Gastroesophageal sphincter (tissue), 4 donors: ENCODE measurements at regions not wholly inside any gene's neighbourhood (a gene's known extent, or its start where the extent isn't known, plus 50 kb on each side); places are given as distances from the start of the nearest gene placed in this dataset.

Experiments used
- ATAC-seq: fragments of 150-250 bp; one replicate; pipeline ENCODE4 v1.9.1; 2016; ENCODE audit warnings: mild to moderate bottlenecking, moderate library complexity
- H3K27ac ChIP-seq, 4 donors: fragments of 200-600 bp; sonication (generic) in 3 of 4; 1 replicate in 3 of 4; 2 replicates in 1 of 4; pipeline ENCODE4 v1.5.1; 2016 to 2019
- H3K27me3 ChIP-seq: fragments of 200-600 bp; sonication (generic); one replicate; pipeline ENCODE4 v1.5.1; 2019
- H3K36me3 ChIP-seq, 2 donors: fragments of 200-600 bp; sonication (generic); one replicate each; pipeline ENCODE4 v1.5.1; 2019; ENCODE audit warnings: control low read depth in 1 of 2
- H3K4me1 ChIP-seq, 3 donors: fragments of 200-600 bp; sonication (generic); 1 replicate in 2 of 3; 2 replicates in 1 of 3; pipeline ENCODE4 v1.5.1; 2016 to 2019; ENCODE audit warnings: control low read depth in 2 of 3
- H3K4me3 ChIP-seq, 2 donors: fragments of 200-600 bp; sonication (generic); one replicate each; pipeline ENCODE4 v1.5.1; 2019; ENCODE audit warnings: mild to moderate bottlenecking in 1 of 2, moderate library complexity in 1 of 2
- H3K9me3 ChIP-seq, 3 donors: fragments of 200-600 bp; sonication (generic); one replicate each; pipeline ENCODE4 v1.5.1; 2017 to 2019; ENCODE audit warnings: control low read depth in 2 of 3
- EP300 ChIP-seq: sonication (generic); formaldehyde crosslinking; IDR thresholded peaks from one replicate; pipeline ENCODE4 v1.6.1; 2017; ENCODE audit warnings: antibody characterized with exemption, mild to moderate bottlenecking
- POLR2A ChIP-seq, 2 donors: fragments of 450-650 bp; IDR thresholded peaks; one replicate each; pipeline ENCODE4 v1.6.1; 2017; ENCODE audit warnings: antibody characterized with exemption in 2 of 2, mild to moderate bottlenecking in 2 of 2, moderate library complexity in 1 of 2
- POLR2AphosphoS5 ChIP-seq: sonication (generic); formaldehyde crosslinking; IDR thresholded peaks from one replicate; pipeline ENCODE4 v1.6.1; 2017; ENCODE audit warnings: antibody characterized with exemption
- WGBS, 2 donors: methylation state at CpG; one replicate each; pipeline ENCODE4 v1.1.5; 2018; ENCODE audit warnings: low coverage in 1 of 2; 5-methylcytosine and 5-hydroxymethylcytosine counted together
- TF ChIP-seq, protein P1 (sequence below), 4 experiments: fragments of 200-600 bp in 2 of 4; fragments of 450-650 bp in 2 of 4; sonication (generic) in 1 of 4; IDR thresholded peaks; one replicate each; pipeline ENCODE4 v1.5.1; 2017 to 2019; ENCODE audit warnings: antibody characterized with exemption in 4 of 4, mild to moderate bottlenecking in 2 of 4, moderate library complexity in 2 of 4

DNA sequence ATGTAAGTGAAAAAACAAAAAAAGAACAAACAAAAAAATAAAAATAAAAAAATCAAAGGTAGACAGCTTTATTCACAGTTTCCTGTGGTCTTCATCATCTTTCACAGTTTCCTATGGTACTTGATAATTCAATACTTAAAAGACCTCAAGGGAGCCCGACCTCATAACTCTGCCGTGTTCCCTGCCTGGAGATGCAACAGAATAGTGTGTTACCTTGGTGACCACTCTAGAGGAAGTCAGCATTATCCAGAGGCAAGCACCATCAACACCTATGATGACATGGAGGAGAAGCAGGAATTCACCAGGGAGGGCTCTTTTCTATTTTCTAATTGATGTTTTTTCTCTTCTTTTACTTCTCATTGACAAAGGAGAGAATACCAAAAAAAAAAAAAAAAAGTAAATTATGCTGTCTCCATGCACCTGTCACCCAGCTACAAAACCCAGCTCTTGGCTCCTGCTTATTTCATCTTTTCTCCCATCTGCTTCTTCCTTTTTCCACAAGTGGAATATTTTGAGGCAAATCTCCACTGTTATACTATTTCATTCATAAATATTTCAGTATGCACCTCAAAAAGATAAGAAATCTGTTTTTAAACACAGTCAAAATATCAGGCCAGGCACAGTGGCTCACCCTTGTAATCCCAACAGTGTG, 95.8 kb upstream of the STXBP5 start:
- no peak overlapping the region for H3K27ac ChIP-seq
- H3K36me3 ChIP-seq = no peaks in the 10 kb centered on the region
- no peaks in the 10 kb centered on the region for H3K27me3 ChIP-seq
- H3K4me3 ChIP-seq = no peak overlapping the region
- 69% methylated on average over 2 of the region's 2 CpGs; no CpG with 5 or more reads in 1 of the 2 donors for WGBS, 2 donors
- no peaks in the 10 kb centered on the region for H3K9me3 ChIP-seq
- TF ChIP-seq, protein P1, sequence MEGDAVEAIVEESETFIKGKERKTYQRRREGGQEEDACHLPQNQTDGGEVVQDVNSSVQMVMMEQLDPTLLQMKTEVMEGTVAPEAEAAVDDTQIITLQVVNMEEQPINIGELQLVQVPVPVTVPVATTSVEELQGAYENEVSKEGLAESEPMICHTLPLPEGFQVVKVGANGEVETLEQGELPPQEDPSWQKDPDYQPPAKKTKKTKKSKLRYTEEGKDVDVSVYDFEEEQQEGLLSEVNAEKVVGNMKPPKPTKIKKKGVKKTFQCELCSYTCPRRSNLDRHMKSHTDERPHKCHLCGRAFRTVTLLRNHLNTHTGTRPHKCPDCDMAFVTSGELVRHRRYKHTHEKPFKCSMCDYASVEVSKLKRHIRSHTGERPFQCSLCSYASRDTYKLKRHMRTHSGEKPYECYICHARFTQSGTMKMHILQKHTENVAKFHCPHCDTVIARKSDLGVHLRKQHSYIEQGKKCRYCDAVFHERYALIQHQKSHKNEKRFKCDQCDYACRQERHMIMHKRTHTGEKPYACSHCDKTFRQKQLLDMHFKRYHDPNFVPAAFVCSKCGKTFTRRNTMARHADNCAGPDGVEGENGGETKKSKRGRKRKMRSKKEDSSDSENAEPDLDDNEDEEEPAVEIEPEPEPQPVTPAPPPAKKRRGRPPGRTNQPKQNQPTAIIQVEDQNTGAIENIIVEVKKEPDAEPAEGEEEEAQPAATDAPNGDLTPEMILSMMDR (IDR thresholded peaks at IDR 0.05) = no peak
- no peak for TF ChIP-seq POLR2AphosphoS5
- no peaks in the 10 kb centered on the region for H3K4me1 ChIP-seq
- no peak for ATAC-seq

DNA sequence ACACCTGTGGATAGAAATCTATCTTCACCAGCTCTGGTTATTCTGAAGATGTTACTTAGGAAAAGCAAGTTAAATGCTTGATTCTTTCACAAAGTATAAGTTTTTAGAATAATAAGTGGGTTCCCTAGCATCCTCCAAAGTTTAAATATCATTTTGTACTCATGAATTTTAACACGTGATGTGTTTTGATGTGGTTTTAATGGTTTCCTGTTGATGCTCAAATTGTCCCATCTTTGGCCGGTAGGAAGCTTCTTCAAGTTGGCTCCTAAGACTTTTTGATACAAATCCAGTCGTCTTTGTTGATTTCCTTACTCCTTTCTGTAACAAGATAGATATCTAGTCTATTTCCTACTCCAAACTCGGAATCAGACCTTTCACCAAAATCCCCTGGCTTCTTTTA, 94.5 kb upstream of the STXBP5 start:
- no peaks in the 10 kb centered on the region for H3K36me3 ChIP-seq
- H3K27ac ChIP-seq = no peak overlapping the region
- no peak for ATAC-seq
- no peaks in the 10 kb centered on the region for H3K4me1 ChIP-seq
- H3K9me3 ChIP-seq = no peaks in the 10 kb centered on the region
- WGBS, 2 donors = 80 to 85% methylated on average over 4 of the region's 4 CpGs
- H3K27me3 ChIP-seq = no peaks in the 10 kb centered on the region
- TF ChIP-seq POLR2AphosphoS5 (no peak), POLR2A (IDR thresholded peaks at IDR 0.05) (no peak), EP300 (no peak)
- TF ChIP-seq, protein P1 (IDR thresholded peaks at IDR 0.05) = no peak
- H3K4me3 ChIP-seq = no peak overlapping the region

DNA sequence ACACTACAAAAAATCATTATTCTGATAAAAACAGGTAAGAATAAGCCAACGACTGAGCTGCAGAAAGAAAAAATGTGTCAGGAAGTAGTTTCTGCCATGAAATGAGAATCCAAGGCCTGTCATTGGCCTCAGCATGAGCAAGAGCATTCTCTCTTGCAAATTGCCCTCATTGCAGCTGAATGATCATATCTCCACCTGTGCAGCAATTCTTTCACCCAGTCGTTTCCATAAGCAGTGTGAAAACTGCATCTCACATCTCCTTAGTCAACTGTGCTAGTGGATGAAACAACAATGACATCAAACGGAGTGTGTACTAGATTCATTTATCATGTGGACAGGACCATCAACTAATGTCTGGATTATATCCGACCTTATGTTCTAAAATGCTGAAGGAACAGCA, 88.2 kb upstream of the STXBP5 start:
- Histone ChIP-seq H3K4me3 (no peak overlapping the region), H3K9me3 (no peaks in the 10 kb centered on the region), H3K36me3 (no peaks in the 10 kb centered on the region), H3K27me3 (no peaks in the 10 kb centered on the region), H3K27ac (no peak overlapping the region), H3K4me1 (no peaks in the 10 kb centered on the region)
- ATAC-seq = no peak
- TF ChIP-seq EP300 = no peak
- no peak for TF ChIP-seq POLR2A (IDR thresholded peaks at IDR 0.05)
- TF ChIP-seq, protein P1 (IDR thresholded peaks at IDR 0.05) = no peak
- no peak for TF ChIP-seq POLR2AphosphoS5
- WGBS, 2 donors = 37 to 43% methylated on average over 4 of the region's 4 CpGs

DNA sequence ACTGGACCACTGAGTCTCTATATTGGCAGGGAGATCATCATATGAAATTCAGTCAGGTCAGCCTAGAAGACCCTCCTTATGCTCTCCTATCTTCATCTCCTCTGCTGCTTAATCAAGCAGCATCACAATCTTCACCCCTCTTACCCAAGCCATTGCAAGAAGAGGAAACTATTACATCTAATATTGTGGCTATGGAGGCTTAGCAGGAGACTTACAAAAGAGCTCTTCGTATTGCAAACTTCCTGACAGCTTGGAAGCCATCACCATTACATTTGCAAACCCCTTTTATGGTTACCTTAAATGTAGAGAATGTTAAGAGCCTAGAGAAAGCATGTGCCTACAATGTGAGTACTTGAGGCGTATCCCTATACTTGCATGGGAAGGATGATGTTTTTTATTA, 87.2 kb upstream of the STXBP5 start:
- no peaks in the 10 kb centered on the region for H3K36me3 ChIP-seq
- H3K4me1 ChIP-seq = no peaks in the 10 kb centered on the region
- no peaks in the 10 kb centered on the region for H3K9me3 ChIP-seq
- 63 to 95% methylated on average over 2 of the region's 2 CpGs for WGBS, 2 donors
- no peak overlapping the region for H3K27ac ChIP-seq
- ATAC-seq = no peak
- H3K4me3 ChIP-seq = no peak overlapping the region
- TF ChIP-seq POLR2AphosphoS5 (no peak), EP300 (no peak), POLR2A (IDR thresholded peaks at IDR 0.05) (no peak)
- TF ChIP-seq, protein P1 (IDR thresholded peaks at IDR 0.05) = no peak
- H3K27me3 ChIP-seq = no peaks in the 10 kb centered on the region

DNA sequence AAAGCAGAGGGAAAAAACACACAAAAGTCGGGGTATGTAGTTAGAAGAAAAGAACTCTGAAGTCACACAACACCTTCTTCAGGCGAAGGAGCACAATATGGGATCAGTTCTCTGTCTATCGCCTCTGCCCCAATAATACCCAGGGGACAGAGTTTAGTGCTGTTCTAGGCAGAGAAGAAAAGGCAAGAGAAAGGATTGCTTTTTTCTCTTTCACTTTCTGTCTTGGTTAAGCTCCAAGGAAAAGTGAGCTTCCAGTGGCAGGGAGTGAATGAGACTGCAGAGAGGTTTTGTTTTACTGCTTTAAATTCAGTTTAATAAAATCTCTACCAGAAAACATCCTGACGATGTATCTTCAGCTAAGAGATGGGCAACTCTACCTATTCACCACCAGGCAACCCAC, 86.6 kb upstream of the STXBP5 start:
- Histone ChIP-seq H3K4me1 (no peaks in the 10 kb centered on the region), H3K36me3 (no peaks in the 10 kb centered on the region), H3K4me3 (no peak overlapping the region), H3K27ac (no peak overlapping the region), H3K9me3 (no peaks in the 10 kb centered on the region), H3K27me3 (no peaks in the 10 kb centered on the region)
- TF ChIP-seq POLR2AphosphoS5 (no peak), EP300 (no peak), POLR2A (IDR thresholded peaks at IDR 0.05) (no peak)
- TF ChIP-seq, protein P1 (IDR thresholded peaks at IDR 0.05) = no peak
- WGBS, 2 donors = 48 to 60% methylated on average over 4 of the region's 4 CpGs
- no peak for ATAC-seq
